Umbilical cord (tissue), 1 donor: ENCODE measurements at regions not wholly inside any gene's neighbourhood (a gene's known extent, or its start where the extent isn't known, plus 50 kb on each side); places are given as distances from the start of the nearest gene placed in this dataset.
"Not testable (repeated sequence)": the region's sequence is repeated elsewhere in the genome, so short reads cannot be mapped to it uniquely, and the experiment has no call there.

Experiments used
- DNase-seq: peaks from one replicate; pipeline ENCODE4 v3.0.0-alpha.2; 2015; ENCODE audit warnings: low spot score

DNA sequence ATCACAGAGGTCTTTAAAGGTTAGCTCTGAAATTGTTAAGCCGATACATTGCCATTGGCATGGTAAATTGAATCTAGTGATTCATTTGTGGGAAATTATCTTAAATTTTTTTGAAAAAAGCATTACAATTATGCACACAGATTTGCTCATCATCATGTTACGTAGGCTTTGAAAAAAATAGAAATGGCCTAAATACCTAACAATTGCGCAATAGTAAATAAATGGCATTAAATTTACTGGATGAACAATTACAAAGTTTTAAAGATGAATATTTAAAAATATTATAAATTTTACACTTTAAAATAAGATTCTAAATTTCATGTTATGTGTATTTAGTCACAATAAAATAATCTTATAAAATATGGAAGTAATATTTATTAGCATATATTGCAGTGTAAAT lies 171.3 kb downstream of the RPRM start:
- no peak for DNase-seq

- no peak for DNase-seq
These were observed 178.8 kb downstream of the RPRM start for GRCh38 chr2:153299809-153300208.

GRCh38 chr2:153299217-153299616 lies 179.3 kb downstream of the RPRM start:
- no peak for DNase-seq

GRCh38 chr2:153294199-153294786 lies 184.3 kb downstream of the RPRM start:
- DNase-seq = no peak

GRCh38 chr2:153291718-153292117 lies 186.8 kb downstream of the RPRM start:
- DNase-seq = peak; percentile 5

DNA sequence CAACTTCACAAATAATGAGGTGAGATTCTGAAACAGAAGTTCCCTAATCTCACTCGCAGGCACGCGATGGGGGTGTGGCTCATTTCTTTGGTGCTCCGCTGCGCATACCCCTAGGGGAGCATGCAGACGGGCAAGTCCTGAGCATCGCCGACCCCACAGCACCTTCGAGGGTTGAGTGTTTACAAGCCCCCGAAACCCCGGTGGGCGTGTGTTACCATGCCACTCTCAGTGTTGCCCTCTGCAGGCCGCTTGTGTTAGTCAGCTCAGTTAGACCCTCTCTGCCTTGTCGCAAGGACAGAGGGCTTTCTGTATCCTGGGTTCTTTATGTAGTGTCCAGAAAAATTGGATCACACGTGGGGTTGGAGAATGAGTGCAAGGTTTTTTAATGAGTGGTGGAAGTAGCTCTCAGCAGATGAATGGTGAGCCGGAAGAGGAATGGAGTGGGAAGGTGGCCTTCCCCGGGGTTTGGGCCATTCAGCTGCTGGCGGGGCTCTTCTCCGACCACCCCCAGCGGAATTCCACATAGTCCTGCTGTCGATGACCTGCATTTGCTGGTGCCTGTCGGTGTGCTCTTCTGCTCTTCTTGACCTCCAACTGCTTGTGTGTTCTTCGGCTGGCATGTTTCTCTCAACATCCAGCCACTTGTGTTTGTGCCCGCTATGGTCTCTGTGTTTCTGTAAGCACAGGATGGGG lies 191.3 kb downstream of the RPRM start:
- no peak for DNase-seq

DNA sequence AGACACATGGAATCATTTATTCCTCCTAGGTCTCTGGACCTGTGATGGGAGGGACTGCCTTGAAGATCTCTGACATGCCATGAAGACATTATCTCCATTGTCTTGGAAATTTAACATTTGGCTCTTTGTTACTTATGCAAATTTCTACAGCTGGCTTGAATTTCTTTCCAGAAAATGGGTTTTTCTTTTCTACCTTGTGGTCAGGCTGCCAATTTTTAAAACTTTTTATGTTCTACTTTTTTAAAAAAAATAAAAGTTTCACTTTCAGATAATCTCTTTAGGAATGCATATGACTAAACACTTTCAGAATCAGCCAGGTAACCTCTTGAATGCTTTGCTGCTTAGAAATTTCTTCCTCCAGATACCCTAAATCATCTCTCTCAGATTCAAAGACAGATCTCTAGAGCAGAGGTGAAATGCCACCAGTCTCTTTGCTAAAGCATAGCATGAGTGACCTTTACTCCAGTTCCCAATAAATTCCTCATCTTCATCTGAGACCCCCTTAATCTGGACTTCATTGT lies 209.6 kb downstream of the RPRM start:
- DNase-seq = no peak

GRCh38 chr2:153256876-153257275 lies 221.7 kb downstream of the RPRM start:
- not testable (repeated sequence) for DNase-seq

DNA sequence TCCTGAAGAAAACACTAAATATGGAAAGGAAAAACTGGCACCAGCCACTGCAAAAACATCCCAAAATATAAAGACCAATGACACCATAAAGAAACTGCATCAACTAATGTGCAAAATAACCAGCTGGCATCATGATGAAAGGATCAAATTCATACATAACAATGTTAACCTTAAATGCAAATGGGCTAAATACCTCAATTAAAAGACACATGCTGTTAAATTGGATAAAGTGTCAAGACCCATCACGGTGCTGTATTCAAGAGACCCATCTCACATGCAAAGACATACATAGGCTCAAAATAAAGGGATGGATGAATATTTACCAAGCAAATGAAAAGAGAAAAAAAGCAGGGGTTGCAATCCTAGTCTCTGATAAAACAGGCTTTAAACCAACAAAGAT lies 231.9 kb downstream of the RPRM start:
- DNase-seq = not testable (repeated sequence)

GRCh38 chr2:153235516-153235915 lies 243.0 kb downstream of the RPRM start:
- DNase-seq = no peak

- peak; percentile 36 for DNase-seq
These were observed 246.1 kb downstream of the RPRM start for GRCh38 chr2:153232464-153232863.

GRCh38 chr2:153230977-153231376 lies 247.6 kb downstream of the RPRM start:
- peak; percentile 63 for DNase-seq

DNA sequence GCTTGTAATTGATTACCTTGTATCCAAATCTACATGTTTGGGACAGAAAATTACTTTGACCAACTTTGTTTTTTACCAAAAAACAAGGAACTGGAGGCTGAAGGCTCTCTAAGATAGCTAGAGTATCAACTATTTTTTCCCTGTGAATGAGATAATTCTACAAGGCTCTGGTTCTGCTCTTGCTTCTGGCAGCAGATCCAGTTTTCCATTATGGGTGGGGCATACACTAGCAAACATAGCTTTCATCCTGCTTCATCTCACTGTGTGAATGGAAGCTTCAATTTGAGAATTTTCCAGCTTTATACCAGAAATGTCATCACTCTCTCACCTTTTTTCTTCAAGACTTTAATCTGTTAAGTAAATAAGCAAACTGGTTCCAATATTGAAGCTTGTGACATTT lies 249.7 kb downstream of the RPRM start:
- peak; percentile 78 for DNase-seq

GRCh38 chr2:153227981-153228380 lies 250.6 kb downstream of the RPRM start:
- peak; percentile 67 for DNase-seq

DNA sequence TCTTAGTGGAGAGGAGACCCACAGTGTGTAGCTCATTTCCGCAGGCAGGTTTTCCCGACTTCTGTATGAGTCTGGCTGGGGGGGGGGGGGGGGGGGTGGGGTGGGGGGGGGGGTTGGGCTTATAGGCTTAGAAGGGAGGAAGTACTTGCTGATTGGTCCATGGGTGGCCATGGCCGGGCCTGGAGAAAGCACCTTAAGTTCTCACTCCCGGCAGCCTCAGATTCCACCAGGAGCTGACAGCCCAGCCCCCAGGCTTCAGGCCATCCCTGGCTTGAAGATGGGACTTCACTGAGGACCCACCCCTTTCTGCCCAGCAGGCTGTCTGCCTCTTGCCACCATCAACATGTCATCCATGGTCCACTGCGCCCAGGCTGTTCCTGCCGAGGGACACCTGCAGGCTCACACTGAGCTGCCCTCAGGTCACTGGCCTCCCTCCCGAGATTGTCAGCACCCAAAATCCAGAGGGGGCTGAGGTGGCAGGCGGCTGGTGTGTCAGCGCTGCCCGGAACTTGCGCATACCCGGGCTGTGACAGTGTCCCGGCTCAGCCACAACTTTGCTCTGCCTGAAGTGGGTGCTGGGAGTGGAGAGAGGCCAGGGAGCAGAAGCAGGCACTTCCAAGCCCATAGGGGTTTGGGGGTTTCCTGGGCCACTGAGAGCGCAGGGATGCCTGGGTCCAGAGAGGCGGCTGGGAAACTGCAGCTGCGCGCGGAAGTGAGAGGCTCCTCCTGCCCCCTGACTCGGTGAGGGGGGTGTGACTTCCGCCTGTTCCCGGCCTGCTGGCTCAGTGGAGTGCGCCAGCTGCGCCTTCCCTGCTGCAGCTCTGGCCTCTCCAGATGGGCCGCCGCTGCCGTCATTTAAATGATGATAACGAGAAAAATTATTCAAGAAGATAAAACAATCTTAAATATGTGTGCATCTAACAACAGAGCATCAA lies 256.1 kb downstream of the RPRM start:
- no peak for DNase-seq

- no peak for DNase-seq
These were observed 257.1 kb downstream of the RPRM start for GRCh38 chr2:153221506-153221905.

DNA sequence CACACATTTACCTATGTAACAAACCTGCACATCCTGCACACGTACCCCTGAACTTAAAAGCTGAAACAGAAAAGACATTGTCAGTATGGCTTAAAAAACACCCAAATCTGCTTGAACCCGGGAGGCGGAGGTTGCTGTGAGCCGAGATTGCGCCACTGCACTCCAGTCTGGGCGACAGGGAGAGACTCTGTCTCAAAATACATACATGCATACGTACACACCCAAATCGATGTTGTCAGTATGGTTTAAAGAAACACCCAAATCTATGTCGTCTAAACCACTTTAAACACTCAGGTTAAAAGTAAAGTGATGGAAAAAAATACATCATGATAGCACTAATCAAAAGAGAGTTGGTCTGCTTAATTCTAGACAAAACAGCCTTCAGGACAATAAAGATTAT lies 257.5 kb downstream of the RPRM start:
- DNase-seq = no peak

GRCh38 chr2:153218851-153219250 lies 259.7 kb downstream of the RPRM start:
- DNase-seq = no peak

- DNase-seq = no peak
These were observed 264.2 kb downstream of the RPRM start for GRCh38 chr2:153214337-153214736.

DNA sequence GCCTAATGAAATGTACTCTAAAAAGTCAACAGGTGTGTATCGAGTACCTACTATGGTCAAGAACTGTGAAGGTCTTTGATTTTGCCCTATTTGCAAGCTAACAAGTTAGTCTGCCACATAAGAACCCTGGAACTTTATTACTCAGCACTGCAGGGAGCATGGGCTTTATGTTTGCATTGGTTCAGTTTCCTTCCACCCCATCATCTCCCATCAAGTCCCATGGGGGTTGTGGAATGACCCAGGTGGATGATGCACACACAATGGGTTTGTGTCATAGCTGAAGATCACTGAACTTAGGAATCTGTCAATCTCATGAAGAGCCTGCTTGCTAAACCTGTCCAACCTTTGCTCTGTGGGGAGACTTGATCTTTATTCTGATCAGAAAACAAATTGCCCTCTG lies 265.5 kb downstream of the RPRM start:
- no peak for DNase-seq

- DNase-seq = no peak
These were observed 280.9 kb downstream of the RPRM start for GRCh38 chr2:153197402-153198386.
